Lung (tissue), 11 donors: ENCODE measurements at regions not wholly inside any gene's neighbourhood (a gene's known extent, or its start where the extent isn't known, plus 50 kb on each side); places are given as distances from the start of the nearest gene placed in this dataset.

ENCODE experiments used
- ATAC-seq: fragments of 200-7000 bp; cut with Tn5 transposase; one replicate; pipeline ENCODE4 v1.9.1; 2020; ENCODE audit warnings: moderate number of reproducible peaks; ENCODE audit not compliant: insufficient read depth, low FRiP score
- DNase-seq, 3 donors: peaks; one replicate each; pipeline ENCODE4 v3.0.0-alpha.2; 2013 to 2017
- H3K27ac ChIP-seq, 2 donors: one replicate each; pipeline ENCODE4 v1.5.1; 2013; ENCODE audit warnings: mild to moderate bottlenecking in 2 of 2, moderate library complexity in 2 of 2, control low read depth in 1 of 2, inconsistent platforms in 1 of 2, low read depth in 1 of 2, low read length in 1 of 2
- H3K27me3 ChIP-seq, 3 donors: one replicate each; pipeline ENCODE4 v1.5.1; 2013; ENCODE audit warnings: low read length in 2 of 3; ENCODE audit not compliant: control insufficient read depth in 3 of 3, insufficient read depth in 3 of 3
- H3K36me3 ChIP-seq, 4 donors: one replicate each; pipeline ENCODE4 v1.5.1; 2013; ENCODE audit warnings: low read length in 4 of 4, mild to moderate bottlenecking in 1 of 4, moderate library complexity in 1 of 4; ENCODE audit not compliant: control insufficient read depth in 4 of 4, insufficient read depth in 4 of 4
- H3K4me1 ChIP-seq, 5 donors: one replicate each; pipeline ENCODE4 v1.5.1; 2013; ENCODE audit warnings: low read length in 5 of 5, mild to moderate bottlenecking in 2 of 5, moderate library complexity in 1 of 5; ENCODE audit not compliant: control insufficient read depth in 5 of 5, insufficient read depth in 5 of 5
- H3K4me3 ChIP-seq: one replicate; pipeline ENCODE4 v1.5.1; 2013; ENCODE audit warnings: mild to moderate bottlenecking, control low read depth, moderate library complexity
- H3K9ac ChIP-seq, 2 donors: one replicate each; pipeline ENCODE4 v1.5.1; 2013; ENCODE audit warnings: low read length in 2 of 2, control low read depth in 1 of 2; ENCODE audit not compliant: insufficient read depth in 1 of 2
- H3K9me3 ChIP-seq, 4 donors: one replicate each; pipeline ENCODE4 v1.5.1; 2013; ENCODE audit warnings: low read length in 3 of 4, mild to moderate bottlenecking in 1 of 4, moderate library complexity in 1 of 4; ENCODE audit not compliant: control insufficient read depth in 4 of 4, insufficient read depth in 3 of 4
- WGBS, 2 donors: extraction: QIAGEN DNeasy Blood & Tissue Kit; methylation state at CpG; one replicate each; pipeline ENCODE4 v1.1.7; 2013; 5-methylcytosine and 5-hydroxymethylcytosine counted together
- TF ChIP-seq, protein P1 (sequence below): IDR thresholded peaks from 2 replicates; pipeline ENCODE4 v1.5.1; 2012; ENCODE audit warnings: mild to moderate bottlenecking; ENCODE audit errors: control extremely low read depth, extremely low read depth
- donor health status: control.
- donor health status: control.
- donor health status: Bipolar disorder and iron deficiency.
- donor health status: healthy.
- donor health status: DM: yes; HTN: yes; CAD: no.

DNA sequence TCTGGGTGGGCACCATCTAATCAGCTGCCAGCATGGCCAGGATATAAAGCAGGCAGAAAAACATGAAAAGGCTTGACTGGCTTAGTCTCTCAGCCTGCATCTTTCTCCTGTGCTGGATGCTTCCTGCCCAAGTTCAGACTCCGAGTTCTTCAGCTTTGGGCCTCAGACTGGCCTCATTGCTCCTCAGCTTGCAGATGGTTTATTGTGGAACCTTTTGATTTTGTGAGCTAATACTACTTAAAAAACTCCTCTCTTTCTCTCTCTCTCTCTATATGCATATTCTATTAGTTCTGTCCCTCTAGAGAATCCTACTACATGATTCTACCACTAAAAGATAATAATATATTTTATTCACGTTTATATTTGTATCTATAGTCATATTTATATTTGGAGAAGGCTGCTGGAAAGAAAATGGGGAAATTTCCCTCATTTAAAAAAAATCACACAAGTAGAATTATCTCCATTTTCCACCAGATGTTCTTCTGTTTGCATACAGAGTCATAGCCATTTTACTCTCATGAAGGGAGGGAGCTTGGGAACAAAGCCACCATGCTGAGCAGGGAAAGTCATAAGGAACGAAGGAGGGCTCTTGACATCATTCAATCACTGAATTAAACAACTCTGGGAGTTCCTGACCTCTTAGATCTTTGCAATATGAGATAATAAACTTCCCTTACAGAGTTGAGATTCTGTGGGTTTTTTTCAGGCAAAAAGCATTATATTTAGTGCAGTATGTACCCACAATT is 1137.4 kb upstream of the CDH18 start:
- Histone ChIP-seq H3K36me3 (no peaks in the 10 kb centered on the region), H3K27me3 (no peaks in the 10 kb centered on the region), H3K4me1 (no peaks in the 10 kb centered on the region), H3K27ac (no peak overlapping the region), H3K9ac (no peak overlapping the region), H3K9me3 (no peaks in the 10 kb centered on the region), H3K4me3 (no peak overlapping the region)
- 63 to 77% methylated on average over 3 of the region's 3 CpGs for WGBS, 2 donors
- DNase-seq = no peak
- TF ChIP-seq, protein P1, sequence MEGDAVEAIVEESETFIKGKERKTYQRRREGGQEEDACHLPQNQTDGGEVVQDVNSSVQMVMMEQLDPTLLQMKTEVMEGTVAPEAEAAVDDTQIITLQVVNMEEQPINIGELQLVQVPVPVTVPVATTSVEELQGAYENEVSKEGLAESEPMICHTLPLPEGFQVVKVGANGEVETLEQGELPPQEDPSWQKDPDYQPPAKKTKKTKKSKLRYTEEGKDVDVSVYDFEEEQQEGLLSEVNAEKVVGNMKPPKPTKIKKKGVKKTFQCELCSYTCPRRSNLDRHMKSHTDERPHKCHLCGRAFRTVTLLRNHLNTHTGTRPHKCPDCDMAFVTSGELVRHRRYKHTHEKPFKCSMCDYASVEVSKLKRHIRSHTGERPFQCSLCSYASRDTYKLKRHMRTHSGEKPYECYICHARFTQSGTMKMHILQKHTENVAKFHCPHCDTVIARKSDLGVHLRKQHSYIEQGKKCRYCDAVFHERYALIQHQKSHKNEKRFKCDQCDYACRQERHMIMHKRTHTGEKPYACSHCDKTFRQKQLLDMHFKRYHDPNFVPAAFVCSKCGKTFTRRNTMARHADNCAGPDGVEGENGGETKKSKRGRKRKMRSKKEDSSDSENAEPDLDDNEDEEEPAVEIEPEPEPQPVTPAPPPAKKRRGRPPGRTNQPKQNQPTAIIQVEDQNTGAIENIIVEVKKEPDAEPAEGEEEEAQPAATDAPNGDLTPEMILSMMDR = no peak
- ATAC-seq = no peak

- H3K4me3 ChIP-seq = no peak overlapping the region
- 86 to 89% methylated on average over 1 of the region's 1 CpG for WGBS, 2 donors
- ATAC-seq = no peak
- H3K9me3 ChIP-seq = no peaks in the 10 kb centered on the region
- H3K36me3 ChIP-seq = no peaks in the 10 kb centered on the region
- no peaks in the 10 kb centered on the region for H3K27me3 ChIP-seq
- DNase-seq = no peak
- TF ChIP-seq, protein P1 = no peak
- H3K9ac ChIP-seq = no peak overlapping the region
- no peak overlapping the region for H3K27ac ChIP-seq
- no peaks in the 10 kb centered on the region for H3K4me1 ChIP-seq
Observed at GRCh38 chr5:21121213-21121612, 1133.2 kb upstream of the CDH18 start.

- H3K4me1 ChIP-seq = peaks cover 0 to 4% (median 0%) of the 10 kb centered on the region in 5 donors
- H3K9ac ChIP-seq = no peak overlapping the region
- TF ChIP-seq, protein P1 = no peak
- DNase-seq (no peak), ATAC-seq (no peak)
- no peak overlapping the region for H3K4me3 ChIP-seq
- H3K27ac ChIP-seq = no peak overlapping the region
- H3K27me3 ChIP-seq = no peaks in the 10 kb centered on the region
- peaks cover 0 to 2% (median 0%) of the 10 kb centered on the region in 4 donors for H3K9me3 ChIP-seq
- WGBS, 2 donors = 79 to 88% methylated on average over 1 of the region's 1 CpG
- H3K36me3 ChIP-seq = no peaks in the 10 kb centered on the region
Observed at GRCh38 chr5:21097661-21098060, 1109.7 kb upstream of the CDH18 start.

DNA sequence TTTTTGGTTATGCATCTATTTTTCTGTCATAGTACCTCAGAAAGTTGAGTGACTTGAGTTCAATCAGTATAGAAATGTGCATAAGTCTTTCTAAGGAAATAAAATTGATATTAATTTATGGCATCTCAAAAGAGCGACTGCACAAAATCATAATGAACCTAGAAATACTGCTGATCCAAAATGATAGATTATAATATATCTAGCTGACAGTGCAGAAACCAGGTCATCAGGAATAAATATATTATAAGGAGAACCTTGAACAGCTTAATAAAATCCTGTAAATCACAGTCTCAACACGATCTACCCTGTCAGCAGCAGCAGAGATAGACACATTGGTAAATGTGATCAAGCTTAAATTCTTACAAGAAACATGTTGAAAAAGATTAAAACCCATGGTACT is 1106.6 kb upstream of the CDH18 start:
- Histone ChIP-seq H3K4me3 (no peak overlapping the region), H3K27ac (no peak overlapping the region), H3K9me3 (peaks cover 0 to 2% (median 0%) of the 10 kb centered on the region in 4 donors), H3K4me1 (peaks cover 0 to 4% (median 0%) of the 10 kb centered on the region in 5 donors), H3K27me3 (no peaks in the 10 kb centered on the region), H3K36me3 (no peaks in the 10 kb centered on the region), H3K9ac (no peak overlapping the region)
- TF ChIP-seq, protein P1 = no peak
- ATAC-seq (no peak), DNase-seq (no peak)
- 82 to 86% methylated on average over 2 of the region's 2 CpGs for WGBS, 2 donors
